Ectodermal cell (in vitro differentiated cells): ENCODE measurements at regions not wholly inside any gene's neighbourhood (a gene's known extent, or its start where the extent isn't known, plus 50 kb on each side); places are given as distances from the start of the nearest gene placed in this dataset.

Experiments
- H3K27ac ChIP-seq: 2 replicates; pipeline ENCODE4 v1.7.0; 2013; ENCODE audit warnings: mild to moderate bottlenecking, low read depth, low read length; ENCODE audit not compliant: insufficient read depth, poor library complexity, severe bottlenecking
- H3K27me3 ChIP-seq: 2 replicates; pipeline ENCODE4 v1.7.0; 2013; ENCODE audit warnings: mild to moderate bottlenecking, low read length; ENCODE audit not compliant: insufficient read depth, control insufficient read depth, poor library complexity, severe bottlenecking
- H3K36me3 ChIP-seq: one replicate; pipeline ENCODE4 v1.7.0; 2013; ENCODE audit warnings: low read length; ENCODE audit not compliant: control insufficient read depth, insufficient read depth
- H3K4me1 ChIP-seq: one replicate; pipeline ENCODE4 v1.7.0; 2013; ENCODE audit warnings: low read length; ENCODE audit not compliant: control insufficient read depth, insufficient read depth
- H3K4me3 ChIP-seq: 2 replicates; pipeline ENCODE4 v1.7.0; 2013; ENCODE audit warnings: low read depth, low read length, control low read depth; ENCODE audit not compliant: insufficient read depth
- H3K9me3 ChIP-seq: 2 replicates; pipeline ENCODE4 v1.7.0; 2013; ENCODE audit warnings: mild to moderate bottlenecking, low read length, moderate library complexity; ENCODE audit not compliant: control insufficient read depth
- WGBS, 2 experiments: methylation state at CpG; one replicate each; pipeline ENCODE4 v1.1.7; 2013; ENCODE audit warnings: missing lambda C conversion rate in 2 of 2; 5-methylcytosine and 5-hydroxymethylcytosine counted together

DNA sequence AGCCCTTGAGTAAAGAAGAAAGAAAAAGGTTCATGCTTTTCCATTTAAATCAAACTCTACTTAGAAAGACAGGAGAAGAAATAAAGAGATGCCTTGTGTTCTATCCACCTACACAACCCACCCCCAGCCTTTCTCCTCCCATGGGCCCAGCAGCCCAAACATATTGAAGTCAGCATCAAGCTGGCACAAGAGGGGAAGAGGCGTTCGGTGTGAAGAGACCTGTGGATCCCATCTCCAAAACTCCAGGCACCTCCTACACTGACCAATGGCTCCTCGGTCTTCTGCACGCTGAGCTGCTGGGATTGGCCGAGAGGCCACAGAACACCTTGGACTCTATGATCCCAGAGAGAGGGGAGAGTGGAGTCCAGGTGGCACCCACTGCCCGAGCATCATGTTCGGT lies 66.0 kb upstream of the CELF2 start:
- H3K36me3 ChIP-seq: no peaks in the 10 kb centered on the region
- H3K27me3 ChIP-seq: no peaks in the 10 kb centered on the region
- H3K27ac ChIP-seq: no peak overlapping the region
- H3K4me3 ChIP-seq: no peak overlapping the region
- H3K4me1 ChIP-seq: no peaks in the 10 kb centered on the region
- H3K9me3 ChIP-seq: no peaks in the 10 kb centered on the region
- WGBS, 2 experiments: 94 to 96% methylated on average over 7 of the region's 7 CpGs

DNA sequence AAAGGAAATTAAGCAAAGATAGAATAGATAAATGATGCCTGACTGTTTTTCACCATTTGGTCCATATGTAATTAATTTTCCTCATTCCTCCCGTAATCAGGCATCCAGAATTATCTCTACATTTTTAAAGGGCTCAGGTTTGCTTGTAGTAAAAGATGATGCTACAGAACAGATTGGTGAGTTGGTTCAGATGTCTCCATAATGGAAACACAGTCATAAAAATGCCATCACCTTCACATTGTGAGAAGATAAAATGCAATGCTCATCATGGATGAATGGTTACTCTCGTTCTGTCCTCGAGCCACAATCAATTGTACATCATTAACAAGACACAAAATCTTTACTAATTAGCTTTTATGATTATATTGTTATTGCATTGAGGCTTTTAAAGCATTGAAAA lies 64.9 kb upstream of the CELF2 start:
- Histone ChIP-seq H3K4me1 (no peaks in the 10 kb centered on the region), H3K36me3 (no peaks in the 10 kb centered on the region), H3K9me3 (no peaks in the 10 kb centered on the region), H3K27ac (no peak overlapping the region), H3K27me3 (no peaks in the 10 kb centered on the region), H3K4me3 (no peak overlapping the region)
- WGBS, 2 experiments: 94% methylated on average over 3 of the region's 3 CpGs; no CpG with 5 or more reads in 1 of the 2 experiments

DNA sequence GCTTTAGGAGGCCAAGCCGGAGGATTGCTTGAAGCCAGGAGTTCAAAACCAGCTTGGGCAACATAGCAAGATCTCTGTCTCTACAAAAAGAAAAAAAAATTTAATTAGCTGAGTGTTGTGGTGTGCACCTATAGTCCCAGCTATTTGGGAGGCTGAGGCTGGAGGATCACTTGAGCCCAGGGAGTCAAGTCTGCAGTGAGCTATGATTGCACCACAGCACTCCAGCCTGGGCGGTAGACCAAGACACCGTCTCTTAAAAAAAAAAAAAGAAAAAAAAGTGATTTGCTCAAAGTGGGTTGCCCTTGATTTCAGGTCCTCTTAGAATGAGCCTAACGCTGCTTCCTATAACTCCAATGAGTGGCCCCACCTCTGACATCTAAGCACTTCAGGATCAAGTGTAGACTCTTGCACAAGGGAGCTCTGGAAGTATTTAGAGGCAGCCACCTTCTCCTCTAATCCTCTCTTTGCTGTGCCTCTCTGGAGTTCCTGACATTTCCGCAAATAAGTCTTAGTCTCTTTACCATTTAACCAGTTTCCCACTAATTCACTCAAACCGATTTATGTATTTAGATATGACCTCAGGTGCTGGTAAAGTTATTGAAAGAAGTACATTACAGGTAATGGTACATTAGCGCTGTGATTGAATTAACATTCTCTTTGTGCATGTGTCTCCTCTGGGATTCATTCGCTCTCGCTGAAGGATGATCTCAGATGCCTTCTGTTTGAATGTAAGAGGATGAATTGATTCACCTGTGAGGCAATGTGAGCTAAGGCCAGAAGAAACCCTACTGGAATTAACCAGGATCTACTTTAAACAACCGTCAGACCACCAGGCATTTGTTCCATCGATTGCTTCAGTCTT lies 60.8 kb upstream of the CELF2 start:
- H3K9me3 ChIP-seq: no peaks in the 10 kb centered on the region
- H3K4me1 ChIP-seq: peaks cover 5% of the 10 kb centered on the region
- no peak overlapping the region for H3K27ac ChIP-seq
- H3K36me3 ChIP-seq: no peaks in the 10 kb centered on the region
- no peak overlapping the region for H3K4me3 ChIP-seq
- 93 to 95% methylated on average over 10 to 11 of the region's 11 CpGs for WGBS, 2 experiments
- no peaks in the 10 kb centered on the region for H3K27me3 ChIP-seq

GRCh38 chr10:10958041-10958440 lies 59.6 kb upstream of the CELF2 start:
- Histone ChIP-seq H3K4me1 (peaks cover 5% of the 10 kb centered on the region), H3K27me3 (no peaks in the 10 kb centered on the region), H3K4me3 (no peak overlapping the region), H3K36me3 (no peaks in the 10 kb centered on the region), H3K9me3 (no peaks in the 10 kb centered on the region), H3K27ac (no peak overlapping the region)
- WGBS, 2 experiments: 92 to 98% methylated on average over 3 of the region's 3 CpGs

DNA sequence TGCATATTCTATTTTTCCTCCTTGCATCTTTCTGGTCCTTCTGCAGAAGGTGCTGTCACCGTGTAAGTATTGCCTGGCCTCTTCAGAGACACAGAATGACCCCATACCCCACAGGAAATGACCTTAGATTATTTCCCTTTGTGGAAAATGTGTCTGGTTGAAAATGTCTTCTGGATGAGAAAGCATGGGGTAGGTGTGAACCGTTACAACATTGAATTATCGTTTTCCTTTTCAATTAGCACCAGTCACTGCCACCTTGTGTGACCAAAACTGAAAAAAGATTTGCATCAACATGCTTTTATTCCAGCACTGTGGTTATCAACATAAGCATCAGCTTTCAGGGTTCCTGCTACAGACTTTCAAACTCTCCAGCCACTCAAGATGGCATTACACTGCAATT lies 58.0 kb upstream of the CELF2 start:
- no peaks in the 10 kb centered on the region for H3K36me3 ChIP-seq
- 94 to 98% methylated on average over 3 of the region's 3 CpGs for WGBS, 2 experiments
- H3K27ac ChIP-seq: no peak overlapping the region
- no peaks in the 10 kb centered on the region for H3K9me3 ChIP-seq
- peaks cover 5% of the 10 kb centered on the region for H3K4me1 ChIP-seq
- no peak overlapping the region for H3K4me3 ChIP-seq
- no peaks in the 10 kb centered on the region for H3K27me3 ChIP-seq

GRCh38 chr10:10960534-10960933 lies 57.1 kb upstream of the CELF2 start:
- no peak overlapping the region for H3K4me3 ChIP-seq
- 92 to 98% methylated on average over 4 to 5 of the region's 6 CpGs for WGBS, 2 experiments

DNA sequence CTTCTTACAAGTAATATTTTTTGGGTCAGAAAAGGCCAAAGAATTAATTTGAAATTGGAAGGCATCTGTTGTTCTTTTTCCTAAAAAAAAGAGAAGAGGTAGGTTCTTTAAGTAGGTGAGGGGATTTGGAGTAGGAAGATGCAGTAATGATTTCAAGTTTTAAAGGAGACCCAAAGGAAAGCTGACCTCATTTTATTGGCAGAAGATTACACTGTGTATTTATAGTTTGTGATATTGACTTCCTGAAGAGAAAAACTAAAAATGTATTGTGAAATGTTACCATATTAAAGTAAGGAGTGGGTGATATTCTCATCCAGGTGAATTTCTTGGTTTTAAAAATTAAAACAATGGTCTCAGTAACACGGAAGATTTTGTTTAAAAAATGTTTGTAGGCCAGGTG lies 56.6 kb upstream of the CELF2 start:
- 97 to 100% methylated on average over 1 of the region's 1 CpG for WGBS, 2 experiments
- Histone ChIP-seq H3K27me3 (no peaks in the 10 kb centered on the region), H3K27ac (no peak overlapping the region), H3K4me1 (peaks cover 5% of the 10 kb centered on the region), H3K4me3 (no peak overlapping the region), H3K9me3 (no peaks in the 10 kb centered on the region), H3K36me3 (no peaks in the 10 kb centered on the region)

More at GRCh38 chr10:10960534-10960933, 57.1 kb upstream of the CELF2 start:
- Histone ChIP-seq H3K4me1 (peaks cover 5% of the 10 kb centered on the region), H3K27ac (no peak overlapping the region), H3K27me3 (no peaks in the 10 kb centered on the region), H3K36me3 (no peaks in the 10 kb centered on the region), H3K9me3 (no peaks in the 10 kb centered on the region)

DNA sequence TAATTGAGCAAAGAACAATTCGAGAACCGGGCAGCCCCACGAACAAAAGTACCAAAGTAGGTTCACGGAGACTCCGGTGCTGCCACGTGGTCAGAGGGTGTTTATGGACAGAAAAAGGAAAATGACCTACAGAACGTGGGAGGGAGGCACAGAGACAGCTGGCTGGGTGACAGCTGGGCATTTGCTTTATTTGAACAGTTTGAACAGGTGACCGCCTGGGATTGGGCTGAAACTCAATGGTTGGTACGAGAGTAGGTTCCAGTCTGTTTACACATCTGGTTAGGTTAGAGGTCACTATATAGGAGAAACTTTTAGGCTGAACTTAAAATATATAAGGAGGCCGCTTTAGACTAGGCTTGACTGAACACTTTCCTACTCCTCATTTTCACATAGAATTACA lies 50.6 kb upstream of the CELF2 start:
- Histone ChIP-seq H3K27ac (no peak overlapping the region), H3K9me3 (no peaks in the 10 kb centered on the region), H3K4me1 (no peaks in the 10 kb centered on the region), H3K4me3 (no peak overlapping the region), H3K36me3 (no peaks in the 10 kb centered on the region), H3K27me3 (no peaks in the 10 kb centered on the region)
- 90 to 93% methylated on average over 10 of the region's 10 CpGs for WGBS, 2 experiments

- H3K4me1 ChIP-seq: no peaks in the 10 kb centered on the region
- no peaks in the 10 kb centered on the region for H3K36me3 ChIP-seq
- no peaks in the 10 kb centered on the region for H3K9me3 ChIP-seq
- H3K27me3 ChIP-seq: no peaks in the 10 kb centered on the region
- 88 to 93% methylated on average over 8 of the region's 8 CpGs for WGBS, 2 experiments
- no peak overlapping the region for H3K27ac ChIP-seq
- H3K4me3 ChIP-seq: no peak overlapping the region
Measured at GRCh38 chr10:10967581-10968256, 50.0 kb upstream of the CELF2 start.
